HEK293 (cell line): ENCODE measurements at regions not wholly inside any gene's neighbourhood (a gene's known extent, or its start where the extent isn't known, plus 50 kb on each side); places are given as distances from the start of the nearest gene placed in this dataset.

ENCODE experiments used
- CTCF ChIA-PET: fragments of 350-600 bp; formaldehyde crosslinking; extraction: SDS; loops from one replicate; lab custom pipeline; 2021; ENCODE audit warnings: antibody characterized with exemption; lab: Yijun Ruan, JAX
- POLR2A ChIA-PET: fragments of 300-600 bp; formaldehyde crosslinking; extraction: SDS; loops from one replicate; lab custom pipeline; 2020; ENCODE audit warnings: antibody characterized with exemption, inconsistent platforms; lab: Yijun Ruan, JAX
- H3K27ac ChIP-seq: fragments of 200-500 bp; sonication (Bioruptor generic); 2 replicates; pipeline ENCODE4 v1.5.1; 2014; ENCODE audit warnings: low read depth, low read length, control low read depth, inconsistent platforms; ENCODE audit errors: extremely low read depth
- H3K36me3 ChIP-seq, 2 experiments: fragments of 200-500 bp in 1 of 2; sonication (Bioruptor generic) in 1 of 2; 1 replicate in 1 of 2; 2 replicates in 1 of 2; pipeline ENCODE4 v1.5.1; 2014 to 2017; ENCODE audit warnings: inconsistent platforms in 2 of 2, low read length in 2 of 2; ENCODE audit not compliant: control insufficient read depth in 2 of 2, insufficient read depth in 1 of 2
- H3K4me1 ChIP-seq: fragments of 200-500 bp; sonication (Bioruptor generic); 2 replicates; pipeline ENCODE4 v1.5.1; 2014; ENCODE audit warnings: mild to moderate bottlenecking, low read length, inconsistent platforms; ENCODE audit not compliant: control insufficient read depth, insufficient read depth
- H3K4me3 ChIP-seq: 2 replicates; pipeline ENCODE4 v1.5.1; 2011; ENCODE audit warnings: low read depth, mild to moderate bottlenecking, control low read depth, low read length, moderate library complexity
- H3K9me3 ChIP-seq: fragments of 200-500 bp; sonication (Bioruptor generic); 2 replicates; pipeline ENCODE4 v1.5.1; 2014; ENCODE audit warnings: low read depth, low read length, inconsistent platforms; ENCODE audit not compliant: control insufficient read depth, insufficient read depth
- AEBP2 ChIP-seq: fragments of 450-650 bp; formaldehyde crosslinking; IDR thresholded peaks from 2 replicates; pipeline ENCODE4 v1.5.1; 2016; ENCODE audit warnings: missing biosample characterization, missing genetic modification characterization, borderline replicate concordance
- BCL11A ChIP-seq: fragments of 450-650 bp; formaldehyde crosslinking; IDR thresholded peaks from 2 replicates; pipeline ENCODE4 v1.5.1; 2016; ENCODE audit warnings: low read depth, missing biosample characterization, missing genetic modification characterization
- FEZF1 ChIP-seq: fragments of 450-650 bp; formaldehyde crosslinking; IDR thresholded peaks from 2 replicates; pipeline ENCODE4 v1.5.1; 2016; ENCODE audit warnings: missing biosample characterization, missing genetic modification characterization
- GFI1B ChIP-seq: fragments of 450-650 bp; formaldehyde crosslinking; IDR thresholded peaks from 2 replicates; pipeline ENCODE4 v1.5.1; 2016; ENCODE audit warnings: missing biosample characterization, missing genetic modification characterization
- HIC1 ChIP-seq: fragments of 450-650 bp; formaldehyde crosslinking; IDR thresholded peaks from 2 replicates; pipeline ENCODE4 v1.5.1; 2016; ENCODE audit warnings: missing biosample characterization, missing genetic modification characterization
- HOXA7 ChIP-seq: sonication (generic); formaldehyde crosslinking; IDR thresholded peaks from 2 replicates; pipeline ENCODE4 v1.8.1; 2022; ENCODE audit warnings: missing genetic modification reagents, borderline replicate concordance
- KLF10 ChIP-seq: fragments of 450-650 bp; IDR thresholded peaks from 2 replicates; pipeline ENCODE4 v1.5.1; 2018; ENCODE audit warnings: missing biosample characterization, mild to moderate bottlenecking, missing genetic modification characterization
- MZF1 ChIP-seq: fragments of 450-650 bp; formaldehyde crosslinking; IDR thresholded peaks from 2 replicates; pipeline ENCODE4 v1.5.1; 2017; ENCODE audit warnings: missing biosample characterization, missing genetic modification characterization, borderline replicate concordance
- OVOL3 ChIP-seq: fragments of 450-650 bp; formaldehyde crosslinking; IDR thresholded peaks from 2 replicates; pipeline ENCODE4 v1.5.1; 2016; ENCODE audit warnings: missing biosample characterization, missing genetic modification characterization
- PBX3 ChIP-seq: sonication (generic); formaldehyde crosslinking; IDR thresholded peaks from 2 replicates; pipeline ENCODE4 v1.8.1; 2022; ENCODE audit warnings: mild to moderate bottlenecking, moderate library complexity, missing genetic modification reagents
- SCRT2 ChIP-seq: fragments of 450-650 bp; formaldehyde crosslinking; IDR thresholded peaks from 2 replicates; pipeline ENCODE4 v1.5.1; 2016; ENCODE audit warnings: missing biosample characterization, missing genetic modification characterization
- SP7 ChIP-seq: fragments of 450-650 bp; formaldehyde crosslinking; IDR thresholded peaks from 2 replicates; pipeline ENCODE4 v1.5.1; 2016; ENCODE audit warnings: missing biosample characterization, missing genetic modification characterization
- ZBTB1 ChIP-seq: fragments of 450-650 bp; formaldehyde crosslinking; IDR thresholded peaks from 2 replicates; pipeline ENCODE4 v1.5.1; 2016; ENCODE audit warnings: missing biosample characterization, missing genetic modification characterization
- ZFP3 ChIP-seq: fragments of 450-650 bp; formaldehyde crosslinking; IDR thresholded peaks from 2 replicates; pipeline ENCODE4 v1.5.1; 2016; ENCODE audit warnings: low read depth, missing biosample characterization, missing genetic modification characterization
- ZIC2 ChIP-seq: fragments of 450-650 bp; formaldehyde crosslinking; IDR thresholded peaks from 2 replicates; pipeline ENCODE4 v1.5.1; 2016; ENCODE audit warnings: missing biosample characterization, missing genetic modification characterization
- ZNF169 ChIP-seq: fragments of 450-650 bp; formaldehyde crosslinking; IDR thresholded peaks from 2 replicates; pipeline ENCODE4 v1.5.1; 2016; ENCODE audit warnings: missing biosample characterization, missing genetic modification characterization
- ZNF184 ChIP-seq: fragments of 450-650 bp; IDR thresholded peaks from 2 replicates; pipeline ENCODE4 v1.5.1; 2018; ENCODE audit warnings: missing biosample characterization, mild to moderate bottlenecking, missing genetic modification characterization
- ZNF24 ChIP-seq: fragments of 450-650 bp; formaldehyde crosslinking; IDR thresholded peaks from 2 replicates; pipeline ENCODE4 v1.5.1; 2016; ENCODE audit warnings: missing biosample characterization, missing genetic modification characterization
- ZNF274 ChIP-seq, 2 experiments: fragments of 200-500 bp in 1 of 2; fragments of 450-650 bp in 1 of 2; sonication (Bioruptor generic) in 1 of 2; formaldehyde crosslinking in 1 of 2; IDR thresholded peaks; 2 replicates each; pipeline versions ENCODE4 v1.5.1 to v1.6.1; 2014 to 2016; ENCODE audit warnings: borderline replicate concordance in 1 of 2, inconsistent platforms in 1 of 2, low read length in 1 of 2, missing biosample characterization in 1 of 2, missing genetic modification characterization in 1 of 2
- ZNF404 ChIP-seq: fragments of 450-650 bp; formaldehyde crosslinking; IDR thresholded peaks from 2 replicates; pipeline ENCODE4 v1.5.1; 2017; ENCODE audit warnings: missing biosample characterization, missing genetic modification characterization
- ZNF513 ChIP-seq: fragments of 450-650 bp; IDR thresholded peaks from 2 replicates; pipeline ENCODE4 v1.5.1; 2018; ENCODE audit warnings: missing biosample characterization, missing genetic modification characterization
- ZNF521 ChIP-seq: fragments of 450-650 bp; formaldehyde crosslinking; IDR thresholded peaks from 2 replicates; pipeline ENCODE4 v1.5.1; 2017; ENCODE audit warnings: missing biosample characterization, mild to moderate bottlenecking, missing genetic modification characterization
- ZNF529 ChIP-seq: fragments of 450-650 bp; formaldehyde crosslinking; IDR thresholded peaks from 2 replicates; pipeline ENCODE4 v1.5.1; 2017; ENCODE audit warnings: missing genetic modification characterization, missing biosample characterization; ENCODE audit not compliant: insufficient replicate concordance
- ZNF692 ChIP-seq: fragments of 450-650 bp; formaldehyde crosslinking; IDR thresholded peaks from 2 replicates; pipeline ENCODE4 v1.5.1; 2016; ENCODE audit warnings: missing biosample characterization, missing genetic modification characterization
- ZNF776 ChIP-seq: fragments of 450-650 bp; formaldehyde crosslinking; IDR thresholded peaks from 2 replicates; pipeline ENCODE4 v1.5.0; 2017; ENCODE audit warnings: missing biosample characterization, missing genetic modification characterization, borderline replicate concordance
- ZNF785 ChIP-seq: fragments of 450-650 bp; formaldehyde crosslinking; IDR thresholded peaks from 2 replicates; pipeline ENCODE4 v1.5.1; 2016; ENCODE audit warnings: missing biosample characterization, missing genetic modification characterization
- ZNF843 ChIP-seq: fragments of 450-650 bp; formaldehyde crosslinking; IDR thresholded peaks from 2 replicates; pipeline ENCODE4 v1.5.1; 2016; ENCODE audit warnings: missing biosample characterization, missing genetic modification characterization

GRCh38 chr17:33816036-33816435 is 439.0 kb upstream of the CCL2 start (continued):
- TF ChIP-seq HIC1 (tag by site-specific recombination) = no peak
- TF ChIP-seq OVOL3 = no peak
- no peak for TF ChIP-seq ZNF513
- no peak for TF ChIP-seq SP7 (tag by site-specific recombination)
- no peak for TF ChIP-seq ZNF785 (tag by site-specific recombination)
- no peak for TF ChIP-seq ZNF404 (tag by site-specific recombination)
- TF ChIP-seq MZF1 = no peak
- TF ChIP-seq ZNF692 (tag by site-specific recombination) = no peak
- TF ChIP-seq SCRT2 (tag by site-specific recombination) = no peak
- TF ChIP-seq ZFP3 = no peak
- no peak for TF ChIP-seq HOXA7
- TF ChIP-seq KLF10 (tag by site-specific recombination) = no peak

- H3K36me3 ChIP-seq = no peaks in the 10 kb centered on the region
- no peak overlapping the region for H3K4me3 ChIP-seq
- no peak overlapping the region for H3K27ac ChIP-seq
- TF ChIP-seq ZNF843 (no peak), ZIC2 (tag by site-specific recombination) (0 out of 2 replicates have a peak, but pooled peaks have one; percentile 24)
- CTCF ChIA-PET = no interaction called here
- no peaks in the 10 kb centered on the region for H3K4me1 ChIP-seq
- no peaks in the 10 kb centered on the region for H3K9me3 ChIP-seq
- POLR2A ChIA-PET = no interaction called here
These were observed 438.1 kb upstream of the CCL2 start for GRCh38 chr17:33816842-33817617.

- Histone ChIP-seq H3K4me1 (no peaks in the 10 kb centered on the region), H3K4me3 (no peak overlapping the region), H3K27ac (no peak overlapping the region), H3K36me3 (no peaks in the 10 kb centered on the region), H3K9me3 (no peaks in the 10 kb centered on the region)
- ChIA-PET POLR2A (no interaction called here), CTCF (interaction anchor here (1.6 kb wide), 2 partner anchors 41 to 130 kb away, joined by 4 to 7 read pairs; no protein-coding TSS in a partner anchor)
- TF ChIP-seq AEBP2 (tag by site-specific recombination) (no peak), ZNF776 (tag by site-specific recombination) (no peak), FEZF1 (tag by site-specific recombination) (no peak), PBX3 (no peak), ZNF169 (tag by site-specific recombination) (no peak), ZNF184 (tag by site-specific recombination) (no peak), GFI1B (tag by site-specific recombination) (no peak), ZNF274 (IDR thresholded peaks at IDR 0.05; ENCODE audit: low read length) (no peak), ZNF274 (tag by site-specific recombination; IDR thresholded peaks at IDR 0.05; ENCODE audit: borderline replicate concordance) (no peak), ZNF521 (tag by site-specific recombination) (no peak), BCL11A (tag by site-specific recombination) (no peak), ZBTB1 (tag by site-specific recombination) (no peak), ZNF24 (tag by site-specific recombination) (no peak), ZNF529 (tag by site-specific recombination) (no peak)
These were observed 435.5 kb upstream of the CCL2 start for GRCh38 chr17:33819539-33819938.
